Keratinocyte (primary cell): ENCODE measurements at regions not wholly inside any gene's neighbourhood (a gene's known extent, or its start where the extent isn't known, plus 50 kb on each side); places are given as distances from the start of the nearest gene placed in this dataset.

Source experiments
- DNase-seq: peaks from one replicate; pipeline ENCODE4 v3.0.0-alpha.2; 2011; ENCODE audit warnings: low read depth, missing footprints, low spot score
- FAIRE-seq: peaks from 2 replicates; lab custom pipeline; 2011; peaks lifted over from hg19 to GRCh38; lab: Jason Lieb, UNC
- H2AFZ ChIP-seq: 2 replicates; pipeline ENCODE4 v1.6.0; 2012; ENCODE audit warnings: low read length, control low read depth, inconsistent platforms; ENCODE audit not compliant: control insufficient read depth
- H3K27ac ChIP-seq: 2 replicates; pipeline ENCODE4 v1.5.1; 2011; ENCODE audit warnings: low read length; ENCODE audit not compliant: control insufficient read depth, insufficient read depth
- H3K27me3 ChIP-seq: 3 replicates; pipeline ENCODE4 v1.6.0; 2011; ENCODE audit warnings: low read length; ENCODE audit not compliant: control insufficient read depth, insufficient read depth; ENCODE audit errors: extremely low read depth
- H3K36me3 ChIP-seq, 2 experiments: 2 replicates in 1 of 2; 3 replicates in 1 of 2; pipeline ENCODE4 v1.5.1; 2011; ENCODE audit warnings: low read length in 2 of 2, mild to moderate bottlenecking in 1 of 2; ENCODE audit not compliant: control insufficient read depth in 2 of 2, insufficient read depth in 2 of 2; ENCODE audit errors: extremely low read depth in 1 of 2
- H3K4me1 ChIP-seq: 3 replicates; pipeline ENCODE4 v1.5.1; 2011; ENCODE audit warnings: low read length; ENCODE audit not compliant: control insufficient read depth, insufficient read depth; ENCODE audit errors: extremely low read depth
- H3K4me2 ChIP-seq: 3 replicates; pipeline ENCODE4 v1.6.0; 2011; ENCODE audit warnings: low read depth, low read length; ENCODE audit not compliant: control insufficient read depth, insufficient read depth; ENCODE audit errors: extremely low read depth
- H3K4me3 ChIP-seq, 3 experiments: fragments of 200-600 bp in 1 of 3; sonication (generic) in 1 of 3; 2 replicates in 2 of 3; 3 replicates in 1 of 3; pipeline ENCODE4 v1.5.1; 2011 to 2016; ENCODE audit warnings: low read length in 3 of 3, mild to moderate bottlenecking in 3 of 3, control low read depth in 2 of 3, inconsistent platforms in 1 of 3, low read depth in 1 of 3, mixed read lengths in 1 of 3, mixed run types in 1 of 3, moderate library complexity in 1 of 3; ENCODE audit not compliant: control insufficient read depth in 2 of 3, insufficient read depth in 2 of 3; ENCODE audit errors: extremely low read depth in 1 of 3
- H3K79me2 ChIP-seq: 2 replicates; pipeline ENCODE4 v1.6.0; 2012; ENCODE audit warnings: low read length; ENCODE audit not compliant: control insufficient read depth, insufficient read depth
- H3K9ac ChIP-seq: 3 replicates; pipeline ENCODE4 v1.6.0; 2011; ENCODE audit warnings: low read length; ENCODE audit not compliant: control insufficient read depth, insufficient read depth; ENCODE audit errors: extremely low read depth
- H3K9me1 ChIP-seq: 3 replicates; pipeline ENCODE4 v1.6.0; 2011; ENCODE audit warnings: low read length; ENCODE audit not compliant: control insufficient read depth, insufficient read depth; ENCODE audit errors: extremely low read depth
- H3K9me3 ChIP-seq: 2 replicates; pipeline ENCODE4 v1.5.1; 2012; ENCODE audit warnings: low read depth, low read length; ENCODE audit not compliant: control insufficient read depth
- H4K20me1 ChIP-seq: 3 replicates; pipeline ENCODE4 v1.6.0; 2011; ENCODE audit warnings: low read length; ENCODE audit not compliant: control insufficient read depth, insufficient read depth; ENCODE audit errors: extremely low read depth
- EZH2 ChIP-seq: IDR thresholded peaks from one replicate; pipeline ENCODE4 v1.6.1; 2012; ENCODE audit warnings: inconsistent platforms, mild to moderate bottlenecking, low read length, moderate library complexity
- dilution Hi-C: fragments of 300-500 bp; cut with MboI; formaldehyde crosslinking; loops from one replicate; pipeline ENCODE4 v1.7.0; 2020; ENCODE audit warnings: low sequenced_read_pairs; ENCODE audit not compliant: extremely low pct_ligation_motif_present
- small RNA-seq, 3 experiments: library from RNA; depleted of rRNA; stranded (forward); fragments of <200 nt; gene quantifications; one replicate each; pipeline ENCODE3, GENCODE V24; 2012; ENCODE audit warnings: low read depth in 3 of 3, low replicate concordance in 1 of 3; ENCODE audit not compliant: insufficient read length in 3 of 3
- TF ChIP-seq, protein P1 (sequence below), 3 experiments: IDR thresholded peaks in 1 of 3; conservative IDR thresholded peaks in 1 of 3; optimal IDR thresholded peaks in 1 of 3; 2 replicates in 2 of 3; 3 replicates in 1 of 3; pipeline versions ENCODE3 to v1.5.1; 2011; ENCODE audit warnings: low read length in 3 of 3, mild to moderate bottlenecking in 3 of 3, moderate library complexity in 2 of 3, control low read depth in 1 of 3, inconsistent platforms in 1 of 3; ENCODE audit not compliant: insufficient read depth in 2 of 3; ENCODE audit errors: extremely low read depth in 1 of 3

DNA sequence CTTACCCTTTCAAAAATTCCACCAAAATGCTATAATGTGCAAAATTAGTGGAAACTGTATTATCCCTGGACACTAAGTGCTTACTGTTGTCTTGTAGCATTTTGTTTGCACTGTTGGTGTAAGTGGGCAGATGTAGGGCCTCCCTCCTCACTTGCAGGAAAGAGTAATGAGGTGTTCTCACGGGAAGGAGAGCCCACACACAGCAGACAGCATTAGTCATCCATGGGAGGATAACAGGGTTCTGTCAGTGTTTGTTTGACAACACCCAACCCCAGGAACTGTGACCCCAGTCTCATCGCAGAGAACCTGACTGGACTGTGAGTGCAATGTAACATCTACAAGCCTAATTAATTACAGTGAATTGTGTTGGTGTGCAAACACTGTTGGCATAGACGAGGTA, 58.7 kb upstream of the VSTM2A start:
- Histone ChIP-seq H3K4me1 (no peaks in the 10 kb centered on the region), H3K4me3 (no peak overlapping the region), H3K27me3 (peaks cover 7% of the 10 kb centered on the region), H3K9ac (no peak overlapping the region), H3K4me2 (no peak overlapping the region), H3K36me3 (no peaks in the 10 kb centered on the region), H4K20me1 (no peaks in the 10 kb centered on the region), H3K79me2 (no peaks in the 10 kb centered on the region), H3K9me3 (no peaks in the 10 kb centered on the region), H2AFZ (no peak overlapping the region), H3K27ac (no peak overlapping the region), H3K9me1 (no peaks in the 10 kb centered on the region)
- no peak for DNase-seq
- no peak for TF ChIP-seq EZH2
- TF ChIP-seq, protein P1, sequence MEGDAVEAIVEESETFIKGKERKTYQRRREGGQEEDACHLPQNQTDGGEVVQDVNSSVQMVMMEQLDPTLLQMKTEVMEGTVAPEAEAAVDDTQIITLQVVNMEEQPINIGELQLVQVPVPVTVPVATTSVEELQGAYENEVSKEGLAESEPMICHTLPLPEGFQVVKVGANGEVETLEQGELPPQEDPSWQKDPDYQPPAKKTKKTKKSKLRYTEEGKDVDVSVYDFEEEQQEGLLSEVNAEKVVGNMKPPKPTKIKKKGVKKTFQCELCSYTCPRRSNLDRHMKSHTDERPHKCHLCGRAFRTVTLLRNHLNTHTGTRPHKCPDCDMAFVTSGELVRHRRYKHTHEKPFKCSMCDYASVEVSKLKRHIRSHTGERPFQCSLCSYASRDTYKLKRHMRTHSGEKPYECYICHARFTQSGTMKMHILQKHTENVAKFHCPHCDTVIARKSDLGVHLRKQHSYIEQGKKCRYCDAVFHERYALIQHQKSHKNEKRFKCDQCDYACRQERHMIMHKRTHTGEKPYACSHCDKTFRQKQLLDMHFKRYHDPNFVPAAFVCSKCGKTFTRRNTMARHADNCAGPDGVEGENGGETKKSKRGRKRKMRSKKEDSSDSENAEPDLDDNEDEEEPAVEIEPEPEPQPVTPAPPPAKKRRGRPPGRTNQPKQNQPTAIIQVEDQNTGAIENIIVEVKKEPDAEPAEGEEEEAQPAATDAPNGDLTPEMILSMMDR (optimal IDR thresholded peaks at IDR 0.05 in 1 of 3, IDR thresholded peaks at IDR 0.05 in 1 of 3, conservative IDR thresholded peaks at IDR 0.05 in 1 of 3; ENCODE audit: extremely low read depth in 1 of 3, insufficient read depth in 2 of 3, low read length in 3 of 3), result no peak
- dilution Hi-C loops, result no loop called here
- FAIRE-seq, result no peak

DNA sequence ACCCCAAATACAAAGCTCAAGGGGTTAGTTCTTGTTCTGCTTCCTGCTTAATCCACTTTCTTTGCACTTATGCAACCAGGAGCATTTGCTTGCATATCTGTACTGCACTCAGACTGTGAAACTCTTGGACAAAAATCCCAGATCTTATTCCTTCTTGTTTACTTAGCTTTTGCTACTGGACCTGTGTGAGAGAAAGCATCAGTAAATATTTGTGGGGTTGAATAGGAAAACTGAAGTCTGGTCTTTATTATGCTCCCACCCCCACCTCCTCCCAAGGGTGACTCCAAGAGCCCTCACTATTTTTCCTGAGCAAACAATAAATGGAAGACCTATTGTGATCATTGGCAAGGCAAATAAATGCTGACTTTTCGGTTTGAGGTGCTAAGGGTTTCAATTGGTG, 57.1 kb upstream of the VSTM2A start:
- no peak for FAIRE-seq
- Histone ChIP-seq H4K20me1 (no peaks in the 10 kb centered on the region), H3K36me3 (no peaks in the 10 kb centered on the region), H3K79me2 (no peaks in the 10 kb centered on the region), H2AFZ (no peak overlapping the region), H3K27ac (no peak overlapping the region), H3K4me2 (no peak overlapping the region), H3K9ac (no peak overlapping the region), H3K4me3 (no peak overlapping the region), H3K4me1 (no peaks in the 10 kb centered on the region), H3K9me3 (no peaks in the 10 kb centered on the region), H3K27me3 (peaks cover 7% of the 10 kb centered on the region), H3K9me1 (no peaks in the 10 kb centered on the region)
- TF ChIP-seq, protein P1 (optimal IDR thresholded peaks at IDR 0.05 in 1 of 3, IDR thresholded peaks at IDR 0.05 in 1 of 3, conservative IDR thresholded peaks at IDR 0.05 in 1 of 3; ENCODE audit: extremely low read depth in 1 of 3, insufficient read depth in 2 of 3, low read length in 3 of 3), result no peak
- TF ChIP-seq EZH2, result no peak
- dilution Hi-C loops, result no loop called here
- DNase-seq, result no peak

Small RNA genes lying in the stretch of these regions (small RNA-seq; reads per million reads assigned to genes)
- gene AC074348.1 (0 reads per million in 3 experiments), gene RNU2-29P (0 to 0.50 (median 0) reads per million in 3 experiments)
